ENCODE measurements at regions not wholly inside any gene's neighbourhood (a gene's known extent, or its start where the extent isn't known, plus 50 kb on each side); places are given as distances from the start of the nearest gene placed in this dataset.

DNA sequence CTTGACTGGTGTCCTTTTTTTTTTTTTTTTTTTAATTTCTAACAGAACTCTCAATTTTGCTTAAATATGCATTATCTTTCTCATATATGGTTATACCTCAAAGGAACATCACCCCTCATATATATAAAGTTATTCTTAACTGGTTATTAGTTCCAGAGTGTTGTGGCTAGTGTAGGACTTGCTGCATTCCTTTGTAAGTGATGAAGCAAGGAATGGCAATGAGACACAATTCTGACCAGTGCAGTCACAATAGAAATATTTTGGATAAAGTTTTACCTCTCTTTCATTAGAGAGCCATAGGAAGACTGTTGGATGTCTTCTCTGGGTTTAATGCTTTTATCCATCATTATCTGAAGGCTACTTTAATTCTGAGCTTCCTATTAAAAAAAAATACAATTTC, 75.5 kb upstream of the CBLB start:
- no peak overlapping the region for H3K4me3 ChIP-seq (ENCODE audit: low read depth, low read length)
- TF ChIP-seq, protein P1, sequence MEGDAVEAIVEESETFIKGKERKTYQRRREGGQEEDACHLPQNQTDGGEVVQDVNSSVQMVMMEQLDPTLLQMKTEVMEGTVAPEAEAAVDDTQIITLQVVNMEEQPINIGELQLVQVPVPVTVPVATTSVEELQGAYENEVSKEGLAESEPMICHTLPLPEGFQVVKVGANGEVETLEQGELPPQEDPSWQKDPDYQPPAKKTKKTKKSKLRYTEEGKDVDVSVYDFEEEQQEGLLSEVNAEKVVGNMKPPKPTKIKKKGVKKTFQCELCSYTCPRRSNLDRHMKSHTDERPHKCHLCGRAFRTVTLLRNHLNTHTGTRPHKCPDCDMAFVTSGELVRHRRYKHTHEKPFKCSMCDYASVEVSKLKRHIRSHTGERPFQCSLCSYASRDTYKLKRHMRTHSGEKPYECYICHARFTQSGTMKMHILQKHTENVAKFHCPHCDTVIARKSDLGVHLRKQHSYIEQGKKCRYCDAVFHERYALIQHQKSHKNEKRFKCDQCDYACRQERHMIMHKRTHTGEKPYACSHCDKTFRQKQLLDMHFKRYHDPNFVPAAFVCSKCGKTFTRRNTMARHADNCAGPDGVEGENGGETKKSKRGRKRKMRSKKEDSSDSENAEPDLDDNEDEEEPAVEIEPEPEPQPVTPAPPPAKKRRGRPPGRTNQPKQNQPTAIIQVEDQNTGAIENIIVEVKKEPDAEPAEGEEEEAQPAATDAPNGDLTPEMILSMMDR (IDR thresholded peaks at IDR 0.05; ENCODE audit: low read depth, low read length), result no peak

DNA sequence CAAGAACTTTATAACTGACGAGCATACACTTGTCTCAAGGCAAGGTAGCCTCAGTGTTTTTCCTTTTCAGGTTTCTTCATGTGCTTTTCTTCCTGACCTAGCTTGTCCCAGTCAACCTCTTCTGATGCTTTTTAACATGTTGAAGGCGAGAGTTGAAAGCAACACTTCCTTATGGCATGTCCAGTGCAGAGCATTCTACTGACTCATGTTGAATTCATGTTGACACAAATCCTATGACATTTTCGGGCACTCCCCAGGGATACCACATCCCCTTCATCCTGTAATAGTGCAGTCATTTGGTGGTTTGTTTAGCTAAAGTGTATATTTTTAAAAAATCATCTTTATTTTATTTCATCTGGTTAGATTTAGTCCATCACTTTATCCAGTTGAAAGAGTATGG, 75.9 kb upstream of the CBLB start:
- TF ChIP-seq, protein P1 (IDR thresholded peaks at IDR 0.05; ENCODE audit: low read depth, low read length), result no peak
- no peak overlapping the region for H3K4me3 ChIP-seq (ENCODE audit: low read depth, low read length)

DNA sequence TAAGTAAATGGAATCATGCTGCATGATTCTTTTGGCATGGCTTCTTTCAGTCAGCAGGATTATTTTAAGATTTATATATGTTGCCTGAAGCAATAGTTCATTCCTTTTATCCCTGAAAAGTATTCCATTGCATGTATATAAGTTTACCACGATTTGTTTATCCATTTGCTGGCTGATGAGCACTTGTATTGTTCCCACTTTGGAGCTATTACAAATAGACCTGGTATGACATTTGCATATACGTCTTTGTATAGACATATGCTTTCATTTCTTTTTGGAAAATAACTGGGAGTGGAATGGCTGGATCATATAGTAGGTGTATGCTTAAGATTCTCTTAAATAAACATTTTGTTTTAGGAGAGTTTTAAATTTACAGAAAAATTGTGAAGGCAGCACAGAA, 79.3 kb upstream of the CBLB start:
- H3K4me3 ChIP-seq (ENCODE audit: low read depth, low read length), result no peak overlapping the region
- TF ChIP-seq, protein P1 (IDR thresholded peaks at IDR 0.05; ENCODE audit: low read depth, low read length), result no peak

DNA sequence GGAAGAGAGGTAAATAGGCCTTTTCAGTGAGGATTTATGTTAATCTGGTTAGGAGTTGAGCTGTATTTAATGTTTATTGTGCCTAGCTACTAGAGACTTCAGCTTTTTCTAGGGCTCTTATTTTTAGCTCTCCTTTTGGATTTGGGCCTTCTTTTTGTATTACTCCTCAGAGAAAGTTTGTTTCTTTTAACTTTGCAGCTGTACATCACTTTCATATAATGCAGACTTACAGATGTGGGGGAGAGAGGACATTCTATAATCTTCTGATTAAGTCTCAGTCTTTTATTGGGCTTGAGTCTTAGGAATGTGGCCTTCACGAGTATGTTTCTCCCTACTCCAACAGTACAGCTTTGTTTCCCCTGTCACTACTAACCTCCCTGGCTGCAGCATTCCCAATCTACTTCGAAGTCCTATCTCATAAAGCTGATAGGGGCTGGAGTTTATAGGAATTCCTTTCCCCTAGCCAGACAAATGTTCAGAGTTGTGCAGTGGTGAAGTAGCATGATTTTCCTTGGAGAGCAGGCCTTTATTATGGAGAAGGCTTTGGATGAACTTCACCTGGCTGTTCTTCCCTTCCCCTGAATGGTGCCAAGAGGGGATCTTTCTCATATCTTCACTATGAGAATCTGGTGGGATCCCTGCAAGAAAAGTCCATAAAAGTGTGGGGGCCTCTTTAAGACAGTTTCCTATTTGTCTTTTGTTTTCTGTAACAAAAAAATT, 82.2 kb upstream of the CBLB start:
- H3K4me3 ChIP-seq (ENCODE audit: low read depth, low read length), result no peak overlapping the region
- TF ChIP-seq, protein P1 (IDR thresholded peaks at IDR 0.05; ENCODE audit: low read depth, low read length), result no peak

DNA sequence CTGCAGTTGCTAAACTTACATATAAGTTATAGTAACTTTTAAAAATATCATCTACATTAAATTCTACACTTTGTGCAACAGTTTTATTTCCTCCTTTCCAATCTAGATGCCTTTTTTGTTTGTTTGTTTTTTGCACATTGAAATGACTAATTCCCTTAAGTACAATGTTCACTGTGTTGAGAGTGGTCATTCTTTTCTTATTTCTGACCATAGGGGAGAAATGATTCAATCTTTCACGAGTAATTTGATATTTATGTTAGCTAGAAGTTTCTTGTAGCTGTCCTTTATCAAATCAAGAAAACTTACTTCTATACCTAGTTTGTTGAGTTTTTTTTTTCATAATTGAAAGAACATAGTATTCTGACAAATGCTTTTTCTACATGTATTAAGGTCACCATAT, 85.0 kb upstream of the CBLB start:
- no peak overlapping the region for H3K4me3 ChIP-seq (ENCODE audit: low read depth, low read length)
- TF ChIP-seq, protein P1 (IDR thresholded peaks at IDR 0.05; ENCODE audit: low read depth, low read length), result no peak

DNA sequence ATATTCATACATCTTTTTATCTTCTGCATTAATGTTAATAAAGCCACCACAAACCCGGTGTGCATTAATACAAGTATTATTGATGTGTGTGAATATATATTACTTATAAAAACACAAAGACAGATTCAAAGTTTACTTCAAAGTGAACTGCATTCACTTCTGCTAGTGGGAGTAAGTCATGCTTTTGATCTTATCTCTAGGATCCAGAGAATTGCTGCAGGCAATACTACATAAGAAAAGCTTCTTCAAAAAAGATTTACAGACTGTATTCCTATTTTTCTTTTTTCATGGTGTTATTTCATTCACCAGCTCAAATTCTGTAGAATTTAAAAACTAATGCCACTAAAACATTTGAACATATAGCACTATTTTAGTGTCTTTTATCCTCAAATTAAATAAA, 87.5 kb upstream of the CBLB start:
- TF ChIP-seq, protein P1 (IDR thresholded peaks at IDR 0.05; ENCODE audit: low read depth, low read length), result no peak
- no peak overlapping the region for H3K4me3 ChIP-seq (ENCODE audit: low read depth, low read length)

DNA sequence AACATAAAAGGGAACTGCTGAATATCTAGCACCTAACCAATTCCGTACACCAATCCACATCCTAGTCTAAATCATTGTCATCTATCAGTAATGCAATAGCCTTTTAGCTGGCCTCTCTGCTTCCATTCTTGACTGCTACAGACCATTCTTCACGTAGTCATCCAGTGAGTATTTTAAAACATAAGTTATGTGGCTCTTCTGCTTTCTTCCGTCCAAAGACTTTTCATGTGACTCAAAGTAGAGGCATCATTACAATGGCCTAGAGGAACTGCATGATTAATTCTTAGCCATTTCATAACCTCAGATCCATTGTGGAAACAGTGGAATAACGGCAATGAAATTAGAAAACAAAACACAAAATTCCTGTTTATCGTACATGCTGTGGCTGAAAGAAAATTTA, 88.9 kb upstream of the CBLB start:
- H3K4me3 ChIP-seq (ENCODE audit: low read depth, low read length), result no peak overlapping the region
- TF ChIP-seq, protein P1 (IDR thresholded peaks at IDR 0.05; ENCODE audit: low read depth, low read length), result no peak

Measured in WI38 (cell line).